MM.1S (cell line): ENCODE measurements at regions not wholly inside any gene's neighbourhood (a gene's known extent, or its start where the extent isn't known, plus 50 kb on each side); places are given as distances from the start of the nearest gene placed in this dataset.

Source experiments
- DNase-seq: peaks from one replicate; pipeline ENCODE4 v3.0.0-alpha.2; 2015
- H2AFZ ChIP-seq: fragments of 300-600 bp; sonication (generic); 2 replicates; pipeline ENCODE4 v1.6.0; 2016; ENCODE audit warnings: antibody characterized with exemption, low read length
- H3F3A ChIP-seq: fragments of 300-600 bp; sonication (generic); 2 replicates; pipeline ENCODE4 v1.6.1; 2016; ENCODE audit warnings: mild to moderate bottlenecking, antibody characterized with exemption, low read length, moderate library complexity, mixed read lengths; ENCODE audit not compliant: insufficient read depth
- H3K27ac ChIP-seq: fragments of 300-600 bp; sonication (generic); 2 replicates; pipeline ENCODE4 v1.5.1; 2016; ENCODE audit warnings: mild to moderate bottlenecking, low read length
- H3K27me3 ChIP-seq: fragments of 300-600 bp; sonication (generic); replicated peaks from 2 replicates; pipeline ENCODE4 v1.6.0; 2016; ENCODE audit warnings: low read length; ENCODE audit not compliant: insufficient read depth
- H3K36me3 ChIP-seq: fragments of 300-600 bp; sonication (generic); replicated peaks from 2 replicates; pipeline ENCODE4 v1.6.1; 2016; ENCODE audit warnings: mild to moderate bottlenecking, low read length, mixed read lengths; ENCODE audit not compliant: insufficient read depth
- H3K4me1 ChIP-seq: fragments of 300-600 bp; sonication (generic); 2 replicates; pipeline ENCODE4 v1.6.1; 2016; ENCODE audit warnings: low read length, mixed read lengths
- H3K4me2 ChIP-seq: fragments of 300-600 bp; sonication (generic); 2 replicates; pipeline ENCODE4 v1.6.0; 2016; ENCODE audit warnings: low read depth, low read length
- H3K4me3 ChIP-seq: fragments of 300-600 bp; sonication (generic); 2 replicates; pipeline ENCODE4 v1.5.1; 2016; ENCODE audit warnings: low read length, mixed read lengths
- H3K79me2 ChIP-seq: fragments of 300-600 bp; sonication (generic); 2 replicates; pipeline ENCODE4 v1.6.1; 2016; ENCODE audit warnings: mixed run types, low read length, mixed read lengths
- H3K9ac ChIP-seq: fragments of 300-600 bp; sonication (generic); 2 replicates; pipeline ENCODE4 v1.6.1; 2016; ENCODE audit warnings: low read length, mixed read lengths
- H3K9me2 ChIP-seq: fragments of 300-600 bp; sonication (generic); replicated peaks from 2 replicates; pipeline ENCODE4 v1.6.1; 2016; ENCODE audit warnings: mild to moderate bottlenecking, low read length, mixed read lengths; ENCODE audit not compliant: insufficient read depth
- H3K9me3 ChIP-seq: fragments of 300-600 bp; sonication (generic); replicated peaks from 2 replicates; pipeline ENCODE4 v1.6.1; 2016; ENCODE audit warnings: mild to moderate bottlenecking, low read length, mixed read lengths; ENCODE audit not compliant: insufficient read depth
- H4K20me1 ChIP-seq: fragments of 300-600 bp; sonication (generic); 2 replicates; pipeline ENCODE4 v1.6.1; 2016; ENCODE audit warnings: mild to moderate bottlenecking, low read length, moderate library complexity, mixed read lengths; ENCODE audit not compliant: insufficient read depth
- EZH2 ChIP-seq: fragments of 300-600 bp; sonication (generic); optimal IDR thresholded peaks from 2 replicates; pipeline ENCODE3; 2017; ENCODE audit warnings: low read depth, mild to moderate bottlenecking, antibody characterized with exemption, low read length, mixed read lengths
- EZH2phosphoT487 ChIP-seq: fragments of 300-600 bp; sonication (generic); IDR thresholded peaks from 2 replicates; pipeline ENCODE4 v1.6.1; 2018; ENCODE audit warnings: antibody characterized with exemption, low read length
- TF ChIP-seq, protein P1 (sequence below): fragments of 300-600 bp; sonication (generic); IDR thresholded peaks from 2 replicates; pipeline ENCODE4 v1.5.1; 2016; ENCODE audit warnings: antibody characterized with exemption, low read length, mixed read lengths

DNA sequence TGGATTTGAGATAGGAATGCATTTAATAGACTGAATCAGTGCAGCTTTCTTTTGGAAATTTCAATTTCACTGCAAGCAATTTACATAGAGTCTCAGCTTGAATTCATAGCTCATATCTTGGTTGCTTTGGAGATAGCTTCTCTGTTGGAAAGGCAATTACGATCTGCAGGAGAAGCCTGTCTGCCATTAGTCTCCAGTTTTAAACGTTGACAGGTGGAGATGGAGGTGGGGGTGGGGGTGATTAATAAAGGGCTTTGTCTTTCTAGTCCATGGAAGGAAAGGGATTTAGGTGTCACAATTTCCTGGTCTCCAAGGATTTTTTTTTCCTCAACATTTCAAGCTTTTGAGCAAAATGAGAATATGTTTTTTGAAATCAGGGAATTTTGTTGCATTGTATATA, 184.7 kb downstream of the CARTPT start:
- no peaks in the 10 kb centered on the region for H3K27me3 ChIP-seq
- no peak overlapping the region for H3K27ac ChIP-seq
- H3F3A ChIP-seq = no peaks in the 10 kb centered on the region
- H3K4me3 ChIP-seq = no peak overlapping the region
- TF ChIP-seq, protein P1, sequence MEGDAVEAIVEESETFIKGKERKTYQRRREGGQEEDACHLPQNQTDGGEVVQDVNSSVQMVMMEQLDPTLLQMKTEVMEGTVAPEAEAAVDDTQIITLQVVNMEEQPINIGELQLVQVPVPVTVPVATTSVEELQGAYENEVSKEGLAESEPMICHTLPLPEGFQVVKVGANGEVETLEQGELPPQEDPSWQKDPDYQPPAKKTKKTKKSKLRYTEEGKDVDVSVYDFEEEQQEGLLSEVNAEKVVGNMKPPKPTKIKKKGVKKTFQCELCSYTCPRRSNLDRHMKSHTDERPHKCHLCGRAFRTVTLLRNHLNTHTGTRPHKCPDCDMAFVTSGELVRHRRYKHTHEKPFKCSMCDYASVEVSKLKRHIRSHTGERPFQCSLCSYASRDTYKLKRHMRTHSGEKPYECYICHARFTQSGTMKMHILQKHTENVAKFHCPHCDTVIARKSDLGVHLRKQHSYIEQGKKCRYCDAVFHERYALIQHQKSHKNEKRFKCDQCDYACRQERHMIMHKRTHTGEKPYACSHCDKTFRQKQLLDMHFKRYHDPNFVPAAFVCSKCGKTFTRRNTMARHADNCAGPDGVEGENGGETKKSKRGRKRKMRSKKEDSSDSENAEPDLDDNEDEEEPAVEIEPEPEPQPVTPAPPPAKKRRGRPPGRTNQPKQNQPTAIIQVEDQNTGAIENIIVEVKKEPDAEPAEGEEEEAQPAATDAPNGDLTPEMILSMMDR = no peak
- TF ChIP-seq EZH2phosphoT487 (no peak), EZH2 (no peak)
- H3K9me3 ChIP-seq = no peaks in the 10 kb centered on the region
- H3K4me1 ChIP-seq = peaks cover 16% of the 10 kb centered on the region; the same call in 1 of the 2 replicates
- no peaks in the 10 kb centered on the region for H3K36me3 ChIP-seq
- H4K20me1 ChIP-seq = no peaks in the 10 kb centered on the region
- no peaks in the 10 kb centered on the region for H3K9me2 ChIP-seq
- no peak for DNase-seq
- H2AFZ ChIP-seq = no peak overlapping the region
- H3K4me2 ChIP-seq = no peak overlapping the region
- H3K9ac ChIP-seq = no peak overlapping the region
- no peaks in the 10 kb centered on the region for H3K79me2 ChIP-seq

DNA sequence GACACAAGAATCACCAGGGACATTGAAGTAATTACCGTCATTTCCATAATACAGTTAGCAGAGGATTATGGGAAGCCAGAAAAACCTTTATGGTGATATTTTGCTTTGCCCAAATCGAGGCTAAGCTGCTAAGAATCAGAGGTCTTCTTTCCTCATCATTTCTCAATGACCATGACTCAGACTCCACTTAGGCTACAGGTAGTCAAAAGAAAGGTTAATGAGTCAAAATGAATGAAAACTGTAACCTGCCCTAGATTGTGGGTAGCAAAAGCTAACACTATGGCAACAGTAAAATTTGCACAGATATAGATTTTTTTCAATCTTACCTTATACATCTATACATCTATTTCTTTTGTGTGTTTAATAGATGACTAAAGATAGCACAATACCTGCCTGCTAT, 185.8 kb downstream of the CARTPT start:
- no peak overlapping the region for H3K27ac ChIP-seq
- no peaks in the 10 kb centered on the region for H3K36me3 ChIP-seq
- H3F3A ChIP-seq = no peaks in the 10 kb centered on the region
- H3K79me2 ChIP-seq = no peaks in the 10 kb centered on the region
- no peaks in the 10 kb centered on the region for H4K20me1 ChIP-seq
- H3K4me1 ChIP-seq = peaks cover 16% of the 10 kb centered on the region; the same call in 1 of the 2 replicates
- no peak overlapping the region for H3K4me3 ChIP-seq
- no peaks in the 10 kb centered on the region for H3K9me3 ChIP-seq
- TF ChIP-seq, protein P1 = no peak
- TF ChIP-seq EZH2phosphoT487 = no peak
- TF ChIP-seq EZH2 = no peak
- no peak for DNase-seq
- H3K9ac ChIP-seq = no peak overlapping the region
- H3K4me2 ChIP-seq = no peak overlapping the region
- H2AFZ ChIP-seq = no peak overlapping the region
- H3K27me3 ChIP-seq = no peaks in the 10 kb centered on the region
- H3K9me2 ChIP-seq = no peaks in the 10 kb centered on the region

DNA sequence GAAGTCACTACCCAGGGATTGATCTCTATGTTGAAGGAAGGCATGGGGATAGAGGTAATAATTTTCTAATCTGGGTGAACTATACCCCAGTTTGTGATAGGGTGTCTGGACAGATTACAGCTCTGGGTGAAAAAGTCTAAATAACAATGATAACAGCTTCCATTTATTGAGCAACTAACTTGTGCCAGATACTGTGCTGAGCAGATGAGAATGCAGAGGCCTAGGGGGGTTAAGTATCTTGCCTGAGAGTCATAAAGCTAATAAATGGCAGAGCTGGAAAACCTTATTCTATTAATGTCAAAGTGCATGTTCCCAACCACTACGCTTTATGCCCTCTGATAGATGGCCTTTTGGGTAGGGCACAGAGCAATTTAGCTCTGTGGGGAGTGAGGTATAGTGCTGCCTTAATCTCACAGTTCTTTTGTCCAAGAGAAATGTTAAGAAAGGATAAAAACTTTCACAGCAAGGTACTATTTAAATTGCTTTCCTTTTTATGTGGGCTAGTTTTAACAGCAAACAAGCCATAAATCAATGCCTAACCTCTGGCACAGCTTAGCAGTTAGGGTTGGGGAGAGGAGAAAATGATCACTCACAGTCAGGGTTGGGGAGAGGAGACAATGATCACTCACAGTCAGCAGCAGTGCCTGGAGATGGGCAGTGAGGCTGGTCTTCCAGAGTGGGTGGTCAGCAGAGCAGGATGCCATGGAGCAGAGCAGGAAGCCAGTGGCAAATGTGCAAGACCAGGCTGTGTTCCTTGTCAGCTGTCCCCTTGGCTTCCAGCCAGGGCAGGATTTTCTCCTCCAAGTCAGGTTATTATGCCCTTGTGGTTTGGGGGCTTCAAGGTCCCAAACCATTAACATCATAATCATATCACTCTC, 187.0 kb downstream of the CARTPT start:
- Histone ChIP-seq H2AFZ (no peak overlapping the region), H3K9me3 (no peaks in the 10 kb centered on the region), H3K27ac (no peak overlapping the region), H3K4me3 (no peak overlapping the region), H3K79me2 (no peaks in the 10 kb centered on the region), H3K9me2 (no peaks in the 10 kb centered on the region), H3K4me2 (no peak overlapping the region), H3F3A (no peaks in the 10 kb centered on the region), H3K36me3 (no peaks in the 10 kb centered on the region), H3K9ac (no peak overlapping the region), H3K27me3 (no peaks in the 10 kb centered on the region), H3K4me1 (peaks cover 16% of the 10 kb centered on the region; the same call in 1 of the 2 replicates), H4K20me1 (no peaks in the 10 kb centered on the region)
- no peak for DNase-seq
- TF ChIP-seq, protein P1 = no peak
- TF ChIP-seq EZH2phosphoT487 = no peak
- no peak for TF ChIP-seq EZH2
